Stimulated activated CD4-positive, alpha-beta T cell treated with anti-CD3 and anti-CD28 coated beads, TNF-alpha, amount 100 ng/mL, for 4 hours (primary cell): ENCODE measurements at regions not wholly inside any gene's neighbourhood (a gene's known extent, or its start where the extent isn't known, plus 50 kb on each side); places are given as distances from the start of the nearest gene placed in this dataset.
"Not testable (repeated sequence)": the region's sequence is repeated elsewhere in the genome, so short reads cannot be mapped to it uniquely, and the experiment has no call there.

ENCODE experiments used
- DNase-seq, 3 experiments: peaks; one replicate each; pipeline ENCODE4 v3.0.0-alpha.2; 2020; ENCODE audit warnings: low read depth in 3 of 3

- no peak for DNase-seq
These were observed 949.8 kb upstream of the LRATD1 start for GRCh38 chr2:13682540-13683272.

- DNase-seq, result no peak
These were observed 946.3 kb upstream of the LRATD1 start for GRCh38 chr2:13686262-13686661.

- DNase-seq, result no peak
These were observed 937.8 kb upstream of the LRATD1 start for GRCh38 chr2:13694673-13695072.

GRCh38 chr2:13696601-13697000, 935.9 kb upstream of the LRATD1 start:
- DNase-seq, result no peak

GRCh38 chr2:13698847-13699246, 933.7 kb upstream of the LRATD1 start:
- DNase-seq, result no peak

- DNase-seq, result not testable (repeated sequence)
These were observed 932.6 kb upstream of the LRATD1 start for GRCh38 chr2:13699939-13700338.

- no peak for DNase-seq
These were observed 921.4 kb upstream of the LRATD1 start for GRCh38 chr2:13711154-13711553.

GRCh38 chr2:13714466-13714865, 918.1 kb upstream of the LRATD1 start:
- DNase-seq, result no peak

- DNase-seq, result no peak
These were observed 906.6 kb upstream of the LRATD1 start for GRCh38 chr2:13725945-13726344.

GRCh38 chr2:13745330-13745729, 887.2 kb upstream of the LRATD1 start:
- no peak for DNase-seq

- no peak for DNase-seq
These were observed 880.6 kb upstream of the LRATD1 start for GRCh38 chr2:13751955-13752354.

- no peak for DNase-seq
These were observed 874.1 kb upstream of the LRATD1 start for GRCh38 chr2:13758412-13758811.

GRCh38 chr2:13768274-13768673, 864.2 kb upstream of the LRATD1 start:
- no peak for DNase-seq

GRCh38 chr2:13770279-13770678, 862.2 kb upstream of the LRATD1 start:
- no peak for DNase-seq

- DNase-seq, result no peak
These were observed 852.5 kb upstream of the LRATD1 start for GRCh38 chr2:13779996-13780395.

GRCh38 chr2:13791019-13791547, 841.4 kb upstream of the LRATD1 start:
- DNase-seq, result no peak

- no peak for DNase-seq
These were observed 826.0 kb upstream of the LRATD1 start for GRCh38 chr2:13806539-13806938.

- DNase-seq, result no peak
These were observed 819.3 kb upstream of the LRATD1 start for GRCh38 chr2:13813236-13813635.

- no peak for DNase-seq
These were observed 814.5 kb upstream of the LRATD1 start for GRCh38 chr2:13818002-13818401.

- DNase-seq, result no peak
These were observed 812.6 kb upstream of the LRATD1 start for GRCh38 chr2:13819896-13820295.

GRCh38 chr2:13821255-13821880, 811.1 kb upstream of the LRATD1 start:
- no peak for DNase-seq

GRCh38 chr2:13822365-13822764, 810.2 kb upstream of the LRATD1 start:
- DNase-seq, result no peak

GRCh38 chr2:13826314-13826853, 806.1 kb upstream of the LRATD1 start:
- DNase-seq, result no peak
